Kidney tubule cell (primary cell): ENCODE measurements at regions not wholly inside any gene's neighbourhood (a gene's known extent, or its start where the extent isn't known, plus 50 kb on each side); places are given as distances from the start of the nearest gene placed in this dataset.
"Not testable (repeated sequence)": the region's sequence is repeated elsewhere in the genome, so short reads cannot be mapped to it uniquely, and the experiment has no call there.

Experiments used
- DNase-seq: peaks from one replicate; pipeline ENCODE4 v3.0.0-alpha.2; 2018; ENCODE audit warnings: low spot score

GRCh38 chr11:42840176-42840829 lies 471.5 kb upstream of the API5 start:
- DNase-seq: peak; percentile 42

DNA sequence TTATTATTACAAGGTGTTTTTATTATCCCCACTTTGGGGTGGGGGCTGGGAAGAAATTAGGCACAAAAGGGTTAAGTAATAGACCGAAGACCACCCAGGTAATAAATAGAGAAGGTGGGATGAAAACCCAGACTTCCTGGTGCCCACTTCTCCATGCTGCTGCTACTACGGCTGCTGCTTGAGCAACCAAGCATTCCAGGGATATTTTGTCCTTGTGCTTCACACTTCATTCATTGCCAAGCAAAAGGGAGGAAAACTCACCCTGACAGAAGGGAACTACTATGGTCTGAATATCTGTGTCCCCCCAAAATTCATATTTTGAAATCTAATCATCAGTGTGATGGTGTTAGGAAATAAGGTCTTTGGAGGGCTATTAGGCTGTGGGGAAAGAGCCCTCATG lies 470.9 kb upstream of the API5 start:
- peak; percentile 24 for DNase-seq

- DNase-seq: no peak
These were observed 470.2 kb upstream of the API5 start for GRCh38 chr11:42841556-42841955.

DNA sequence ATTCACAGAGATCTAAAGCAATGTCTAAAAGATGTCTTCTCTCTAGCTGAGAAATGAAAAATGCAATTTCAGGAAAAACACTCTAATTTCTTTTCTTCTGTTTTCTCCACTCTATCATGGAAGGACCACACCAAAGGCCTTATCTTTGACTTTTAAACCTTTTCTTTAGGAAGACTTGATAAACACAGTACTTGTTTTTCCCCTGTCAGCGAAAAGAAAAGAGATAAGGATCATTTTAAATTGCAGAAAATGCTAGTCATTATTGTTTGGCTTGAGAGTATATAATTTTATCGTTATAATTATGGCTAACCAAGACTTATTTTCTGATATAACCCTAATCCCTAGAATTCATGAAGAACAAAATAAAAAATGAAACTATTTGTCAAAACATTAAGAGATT lies 462.4 kb upstream of the API5 start:
- DNase-seq: no peak

DNA sequence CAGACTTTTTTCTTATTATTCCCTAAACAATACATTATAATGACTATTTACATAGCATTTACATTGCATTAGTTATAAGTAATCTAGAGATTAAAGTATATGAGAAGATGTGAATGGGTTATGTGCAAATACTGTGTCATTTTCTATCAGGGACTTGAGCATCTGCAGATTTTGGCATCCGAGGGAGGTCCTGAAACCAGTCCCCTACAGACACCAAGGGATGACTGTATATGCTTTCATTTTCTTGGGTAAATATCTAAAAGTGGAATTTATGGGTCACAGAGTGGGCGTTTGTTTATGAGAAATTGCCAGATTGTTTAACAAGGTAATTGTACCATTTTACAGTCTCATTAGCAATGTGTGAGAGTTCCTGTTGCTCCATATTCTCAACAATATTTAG lies 454.5 kb upstream of the API5 start:
- DNase-seq: no peak

GRCh38 chr11:42870480-42870879 lies 441.3 kb upstream of the API5 start:
- DNase-seq: no peak

DNA sequence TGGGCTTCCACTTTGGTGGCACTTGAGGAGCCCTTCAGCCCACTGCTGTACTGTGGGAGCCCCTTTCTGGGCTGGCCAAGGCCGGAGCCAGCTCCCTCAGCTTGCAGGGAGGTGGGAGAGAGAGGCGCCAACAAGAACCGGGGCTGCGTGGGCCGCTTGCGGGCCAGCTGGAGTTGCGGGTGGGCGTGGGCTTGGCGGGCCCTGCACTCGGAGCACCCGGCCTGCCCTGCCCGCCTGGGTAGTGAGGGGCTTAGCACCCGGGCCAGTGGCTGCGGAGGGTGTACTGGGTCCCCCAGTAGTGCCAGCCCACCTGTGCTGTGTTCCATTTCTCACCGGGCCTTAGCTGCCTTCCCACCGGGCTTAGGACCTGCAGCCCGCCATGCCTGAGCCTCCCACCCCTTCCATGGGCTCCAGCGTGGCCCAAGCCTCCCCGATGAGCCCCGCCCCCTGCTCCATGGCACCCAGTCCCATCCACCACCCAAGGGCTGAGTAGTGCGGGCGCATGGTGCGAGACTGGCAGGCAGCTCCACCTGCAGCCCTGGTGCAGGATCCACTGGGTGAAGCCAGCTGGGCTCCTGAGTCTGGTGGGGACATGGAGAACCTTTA lies 437.9 kb upstream of the API5 start:
- not testable (repeated sequence) for DNase-seq

DNA sequence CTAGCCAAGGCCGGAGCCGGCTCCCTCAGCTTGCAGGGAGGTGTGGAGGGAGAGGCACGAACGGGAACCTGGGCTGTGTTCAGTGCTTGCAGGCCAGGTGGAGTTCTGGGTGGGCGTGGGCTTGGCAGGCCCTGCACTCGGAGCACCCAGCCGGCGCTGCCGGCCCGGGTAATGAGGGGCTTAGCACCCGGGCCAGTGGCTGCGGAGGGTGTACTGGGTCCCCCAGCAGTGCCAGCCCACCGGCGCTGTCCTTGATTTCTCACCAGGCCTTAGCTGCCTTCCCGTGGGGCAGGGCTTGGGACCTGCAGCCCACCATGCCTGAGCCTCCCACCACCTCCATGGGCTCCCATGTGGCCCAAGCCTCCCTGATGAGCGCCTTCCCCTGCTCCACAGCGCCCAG lies 430.5 kb upstream of the API5 start:
- DNase-seq: not testable (repeated sequence)

GRCh38 chr11:42890773-42891172 lies 421.0 kb upstream of the API5 start:
- DNase-seq: no peak

DNA sequence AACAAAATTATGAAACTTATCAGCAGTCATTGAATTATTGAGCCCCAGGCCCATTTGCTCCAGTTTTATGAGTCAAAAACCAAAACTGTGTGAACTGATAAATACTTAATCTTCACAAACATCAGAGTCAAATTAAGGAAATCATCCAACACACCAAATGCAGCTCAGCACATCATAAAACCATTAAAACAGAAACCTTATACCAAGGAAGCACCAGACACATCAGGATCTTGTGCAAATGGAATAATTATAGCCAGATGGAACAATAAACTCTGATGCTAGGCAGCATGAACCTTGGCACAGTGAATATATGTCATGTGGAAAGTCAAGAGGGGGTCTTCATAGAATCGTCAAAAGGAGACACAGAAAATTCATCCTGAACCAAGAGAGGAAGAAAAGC lies 410.7 kb upstream of the API5 start:
- DNase-seq: no peak

- no peak for DNase-seq
These were observed 405.6 kb upstream of the API5 start for GRCh38 chr11:42906226-42906625.

GRCh38 chr11:42913731-42914130 lies 398.1 kb upstream of the API5 start:
- no peak for DNase-seq

DNA sequence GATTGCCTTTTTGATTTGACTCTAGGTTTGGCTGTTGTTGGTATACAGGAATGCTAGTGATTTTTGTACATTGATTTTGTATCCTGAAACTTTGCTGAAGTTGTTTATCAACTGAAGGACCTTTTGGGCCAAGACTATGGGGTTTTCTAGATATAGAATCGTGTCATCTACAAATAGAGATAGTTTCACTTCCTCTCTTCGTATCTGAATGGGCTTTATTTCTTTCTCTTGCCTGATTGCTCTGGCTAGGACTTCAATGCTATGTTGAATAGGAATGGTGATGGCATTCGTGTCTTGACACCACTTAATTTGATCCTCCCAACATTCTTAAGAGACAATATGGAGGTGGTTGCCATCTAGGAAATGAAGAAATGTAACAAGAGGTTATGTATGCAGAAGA lies 388.1 kb upstream of the API5 start:
- DNase-seq: no peak

- no peak for DNase-seq
These were observed 385.9 kb upstream of the API5 start for GRCh38 chr11:42925916-42926315.

DNA sequence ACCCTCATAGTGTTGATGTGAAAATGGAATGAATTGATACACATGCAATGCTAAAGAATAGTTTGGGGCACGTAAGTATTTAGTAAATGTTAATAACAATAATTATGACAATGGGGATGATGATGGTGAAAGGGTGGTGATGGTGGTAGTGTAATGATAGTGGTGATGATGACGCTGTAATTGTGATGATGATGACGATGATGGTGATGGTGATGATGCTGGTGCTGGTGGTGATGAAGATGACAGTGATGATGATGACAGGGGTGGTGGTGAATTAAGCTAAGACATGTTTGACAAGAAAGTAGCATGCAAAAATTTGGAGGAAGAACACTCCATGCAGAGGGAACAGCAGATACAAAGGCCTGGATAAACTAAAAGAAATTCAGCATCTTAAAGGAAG lies 364.4 kb upstream of the API5 start:
- no peak for DNase-seq

DNA sequence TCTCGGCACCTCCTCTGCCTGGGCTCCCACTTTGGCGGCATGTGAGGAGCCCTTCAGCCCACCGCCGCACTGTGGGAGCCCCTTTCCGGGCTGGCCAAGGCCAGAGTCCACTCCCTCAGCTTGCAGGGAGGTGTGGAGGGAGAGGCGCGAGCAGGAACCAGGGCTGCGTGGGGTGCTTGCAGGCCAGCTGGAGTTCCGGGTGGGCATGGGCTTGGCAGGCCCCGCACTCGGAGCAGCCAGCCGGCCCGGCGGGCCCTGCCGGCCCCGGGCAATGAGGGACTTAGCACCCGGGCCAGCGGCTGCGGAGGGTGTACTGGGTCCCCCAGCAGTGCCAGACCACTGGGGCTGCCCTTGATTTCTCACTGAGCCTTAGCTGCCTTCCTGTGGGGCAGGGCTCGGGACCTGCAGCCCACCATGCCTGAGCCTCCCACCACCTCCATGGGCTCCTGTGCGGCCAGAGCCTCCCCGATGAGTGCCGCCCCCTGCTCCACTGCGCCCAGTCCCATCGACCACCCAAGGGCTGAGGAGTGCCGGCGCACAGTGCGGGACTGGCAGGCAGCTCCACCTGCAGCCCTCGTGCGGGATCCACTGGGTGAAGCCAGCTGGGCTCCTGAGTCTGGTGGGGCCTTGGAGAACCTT lies 361.9 kb upstream of the API5 start:
- DNase-seq: not testable (repeated sequence)

- peak; percentile 25 for DNase-seq
These were observed 360.5 kb upstream of the API5 start for GRCh38 chr11:42951266-42951665.

DNA sequence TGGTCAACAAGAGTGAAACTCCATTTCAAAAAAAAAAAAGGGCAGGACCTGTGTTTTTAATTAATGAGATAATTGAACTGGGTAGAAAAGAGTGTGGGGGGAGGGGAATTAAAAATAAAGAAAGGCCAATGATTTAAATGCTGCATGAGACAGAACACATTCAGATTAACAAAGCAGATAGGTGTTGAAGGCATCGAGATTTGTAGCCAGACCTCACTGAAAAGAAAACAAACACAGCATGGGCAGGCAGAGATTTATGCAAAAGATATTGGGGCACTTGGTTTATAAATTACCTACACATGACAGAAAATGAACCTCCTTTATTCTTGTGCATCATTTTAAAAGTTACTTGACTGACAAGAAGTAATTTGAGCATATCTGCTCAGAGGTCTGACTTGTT lies 354.0 kb upstream of the API5 start:
- no peak for DNase-seq

- DNase-seq: no peak
These were observed 353.2 kb upstream of the API5 start for GRCh38 chr11:42958635-42959034.

DNA sequence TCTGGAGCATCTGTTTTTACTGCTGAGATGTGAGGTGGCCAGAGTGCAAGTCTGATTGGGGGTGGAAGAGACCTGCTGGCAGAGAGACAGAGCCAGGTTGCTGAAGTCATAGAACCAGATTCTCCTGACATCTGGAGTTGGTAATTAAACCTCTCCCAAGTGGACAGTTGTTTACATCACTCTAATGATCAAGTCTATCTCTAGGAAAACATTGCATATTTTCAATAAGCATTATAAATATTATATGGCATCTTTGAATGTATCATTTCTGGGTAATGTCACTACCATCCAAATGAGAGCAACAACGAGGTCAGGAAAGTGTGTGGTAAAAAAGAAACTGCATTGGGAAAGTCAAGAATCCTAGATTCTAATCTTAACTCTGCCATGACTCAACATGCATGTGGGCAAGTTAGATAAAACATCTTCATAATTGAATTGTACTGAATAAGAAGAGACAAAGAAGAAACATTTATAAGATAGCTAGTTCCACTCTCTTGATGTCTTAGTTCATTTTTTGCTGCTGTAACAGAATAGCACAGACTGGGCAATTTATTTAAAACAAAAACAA lies 351.2 kb upstream of the API5 start:
- DNase-seq: no peak

DNA sequence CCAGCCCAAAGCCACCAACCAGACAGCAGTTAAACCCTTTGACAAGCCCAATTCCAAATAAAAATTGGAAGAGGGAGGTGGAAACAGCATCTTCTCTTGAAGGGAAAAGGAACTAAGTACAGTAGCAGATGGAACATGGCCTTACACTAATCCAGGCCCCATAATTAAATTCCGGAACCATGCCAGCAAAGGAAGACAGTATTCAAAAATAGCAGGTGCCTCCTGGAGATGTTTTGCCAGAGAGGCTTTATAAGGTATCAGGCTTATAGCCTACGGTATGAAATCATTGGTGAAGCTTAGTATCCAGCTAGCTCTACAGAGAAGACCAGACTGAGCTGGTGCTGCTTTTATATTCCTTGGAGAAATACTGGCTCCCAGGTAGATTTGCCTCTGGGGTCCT lies 344.1 kb upstream of the API5 start:
- no peak for DNase-seq

- no peak for DNase-seq
These were observed 339.1 kb upstream of the API5 start for GRCh38 chr11:42972741-42973140.

DNA sequence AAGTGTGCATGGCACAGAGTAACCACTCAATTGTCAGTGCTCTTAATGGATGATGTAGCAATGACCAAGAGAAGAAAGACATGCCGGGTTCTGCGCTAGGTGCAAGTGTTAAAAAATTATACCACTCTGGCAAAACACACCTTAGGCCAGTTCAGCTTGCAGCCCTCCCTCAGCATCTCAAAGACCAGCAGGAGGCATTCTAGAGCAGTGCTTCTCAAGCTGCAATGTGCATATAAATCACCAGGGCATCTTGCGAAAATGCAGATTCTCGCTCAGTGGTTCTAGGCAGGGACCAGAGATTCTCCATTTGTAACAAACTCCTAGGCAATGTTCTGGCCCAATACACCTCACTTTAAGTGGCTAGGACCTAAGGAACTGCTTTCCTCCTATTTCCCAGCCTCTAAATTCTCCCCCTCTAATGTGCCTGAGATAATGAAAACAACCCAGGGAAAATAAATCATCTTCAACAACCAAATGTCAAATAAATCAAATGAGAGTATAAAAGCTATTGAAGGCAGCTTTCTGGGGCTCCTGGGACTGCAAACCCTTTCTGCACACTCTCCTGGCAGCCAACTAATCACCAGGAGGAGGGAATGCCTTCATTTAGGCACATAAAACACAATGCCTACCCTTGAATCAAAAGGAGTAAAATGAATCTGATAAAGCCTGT lies 337.2 kb upstream of the API5 start:
- no peak for DNase-seq
